Spleen (tissue), 11 donors: ENCODE measurements at regions not wholly inside any gene's neighbourhood (a gene's known extent, or its start where the extent isn't known, plus 50 kb on each side); places are given as distances from the start of the nearest gene placed in this dataset.

ENCODE experiments used
- DNase-seq: peaks from one replicate; pipeline ENCODE4 v3.0.0-alpha.2; 2020
- H3K27ac ChIP-seq, 8 donors: fragments of 200-600 bp; sonication (generic) in 7 of 8; 1 replicate in 4 of 8; 2 replicates in 4 of 8; pipeline versions ENCODE4 v1.5.0 to v1.8.0; 2016 to 2021; ENCODE audit warnings: inconsistent platforms in 4 of 8, mild to moderate bottlenecking in 4 of 8, moderate library complexity in 1 of 8
- H3K27me3 ChIP-seq, 7 donors: fragments of 200-600 bp; sonication (generic) in 6 of 7; replicated peaks in 1 of 7; 1 replicate in 4 of 7; 2 replicates in 3 of 7; pipeline versions ENCODE4 v1.5.0 to v1.8.0; 2016 to 2021; ENCODE audit warnings: inconsistent platforms in 3 of 7, mild to moderate bottlenecking in 1 of 7
- H3K36me3 ChIP-seq, 6 donors: fragments of 200-600 bp; sonication (generic) in 5 of 6; 1 replicate in 4 of 6; 2 replicates in 2 of 6; pipeline versions ENCODE4 v1.5.0 to v1.8.0; 2016 to 2021; ENCODE audit warnings: inconsistent platforms in 2 of 6
- H3K4me1 ChIP-seq, 6 donors: fragments of 200-600 bp; sonication (generic) in 5 of 6; 1 replicate in 3 of 6; 2 replicates in 3 of 6; pipeline versions ENCODE4 v1.5.0 to v1.8.0; 2016 to 2021; ENCODE audit warnings: inconsistent platforms in 3 of 6
- H3K4me3 ChIP-seq, 8 donors: fragments of 200-600 bp; sonication (generic) in 7 of 8; 1 replicate in 4 of 8; 2 replicates in 4 of 8; pipeline versions ENCODE4 v1.5.0 to v1.8.0; 2016 to 2021; ENCODE audit warnings: inconsistent platforms in 4 of 8, mild to moderate bottlenecking in 4 of 8, moderate library complexity in 2 of 8
- H3K9me3 ChIP-seq, 8 donors: fragments of 200-600 bp; sonication (generic) in 7 of 8; 1 replicate in 4 of 8; 2 replicates in 4 of 8; pipeline versions ENCODE4 v1.5.0 to v1.8.0; 2016 to 2021; ENCODE audit warnings: inconsistent platforms in 4 of 8
- CTCF ChIP-seq, 11 experiments: fragments of 200-600 bp in 7 of 11; fragments of 450-650 bp in 4 of 11; sonication (generic) in 4 of 11; IDR thresholded peaks in 8 of 11; conservative IDR thresholded peaks in 3 of 11; 1 replicate in 7 of 11; 2 replicates in 4 of 11; pipeline versions ENCODE4 v1.4.0 to v1.8.0; 2016 to 2021; ENCODE audit warnings: antibody characterized with exemption in 11 of 11, inconsistent platforms in 4 of 11, mild to moderate bottlenecking in 1 of 11
- POLR2A ChIP-seq, 3 donors: fragments of 450-650 bp; IDR thresholded peaks; one replicate each; pipeline ENCODE4 v1.5.1; 2017; ENCODE audit warnings: antibody characterized with exemption in 3 of 3, mild to moderate bottlenecking in 1 of 3
- POLR2AphosphoS5 ChIP-seq, 3 donors: sonication (generic); formaldehyde crosslinking; IDR thresholded peaks; one replicate each; pipeline ENCODE4 v1.5.1; 2017; ENCODE audit warnings: antibody characterized with exemption in 3 of 3
- WGBS, 5 donors: extraction: QIAGEN DNeasy Blood & Tissue Kit in 3 of 5; methylation state at CpG; one replicate each; pipeline versions ENCODE4 v1.1.5 to v1.1.7; 2013 to 2018; 5-methylcytosine and 5-hydroxymethylcytosine counted together
- intact Hi-C: fragments of 100-400 bp; cut with DNase I; formaldehyde crosslinking; loops from one replicate; pipeline ENCODE4 v1.15.0; 2023; ENCODE audit warnings: low total_unique reads
- donor health status: healthy with polysubstance abuse.
- donor health status: DM: no; HTN: no; CAD: no; lungs with moderate emphysema.
- donor health status: DM: no; HTN: no; CAD: no.
- donor health status: Bipolar disorder and iron deficiency.
- donor health status: healthy.
- donor health status: DM: no; HTN: no; CAD: no.
- donor health status: DM: yes; HTN: yes; CAD: no.

- Histone ChIP-seq H3K9me3 (no peaks in the 10 kb centered on the region), H3K36me3 (no peaks in the 10 kb centered on the region), H3K27ac (no peak overlapping the region), H3K4me1 (peaks cover 0 to 14% (median 0%) of the 10 kb centered on the region in 6 donors), H3K4me3 (no peak overlapping the region), H3K27me3 (peaks cover 0 to 3% (median 0%) of the 10 kb centered on the region in 7 donors)
- WGBS, 5 donors, result 89 to 96% (median 93%) methylated on average over 14 to 15 of the region's 15 CpGs
- intact Hi-C loops, result no loop called here
- no peak for DNase-seq
- no peak for TF ChIP-seq POLR2A (IDR thresholded peaks at IDR 0.05)
- no peak for TF ChIP-seq POLR2AphosphoS5 (IDR thresholded peaks at IDR 0.05)
- no peak for TF ChIP-seq CTCF (IDR thresholded peaks at IDR 0.05 in 8 of 11, conservative IDR thresholded peaks at IDR 0.05 in 3 of 11)
Measured at GRCh38 chr10:124174071-124174566, 80.7 kb upstream of the CHST15 start.

GRCh38 chr10:124173298-124173900 lies 80.0 kb upstream of the CHST15 start:
- H3K9me3 ChIP-seq, result no peaks in the 10 kb centered on the region
- no peak overlapping the region for H3K4me3 ChIP-seq
- peaks cover 0 to 14% (median 0%) of the 10 kb centered on the region in 6 donors for H3K4me1 ChIP-seq
- H3K36me3 ChIP-seq, result no peaks in the 10 kb centered on the region
- 87 to 95% (median 91%) methylated on average over 16 of the region's 16 CpGs for WGBS, 5 donors
- H3K27ac ChIP-seq, result no peak overlapping the region
- peaks cover 0 to 3% (median 0%) of the 10 kb centered on the region in 7 donors for H3K27me3 ChIP-seq
- intact Hi-C loops, result no loop called here
- DNase-seq, result no peak
- TF ChIP-seq POLR2A (IDR thresholded peaks at IDR 0.05), result no peak
- no peak for TF ChIP-seq CTCF (IDR thresholded peaks at IDR 0.05 in 8 of 11, conservative IDR thresholded peaks at IDR 0.05 in 3 of 11)
- TF ChIP-seq POLR2AphosphoS5 (IDR thresholded peaks at IDR 0.05), result no peak

GRCh38 chr10:124172181-124172916 lies 79.0 kb upstream of the CHST15 start:
- Histone ChIP-seq H3K4me1 (peaks cover 0 to 14% (median 0%) of the 10 kb centered on the region in 6 donors), H3K9me3 (no peaks in the 10 kb centered on the region), H3K4me3 (no peak overlapping the region), H3K27me3 (peaks cover 0 to 3% (median 0%) of the 10 kb centered on the region in 7 donors), H3K36me3 (no peaks in the 10 kb centered on the region), H3K27ac (peak overlapping the region in 2 of 8 donors; percentile 33 to 57)
- TF ChIP-seq POLR2A (IDR thresholded peaks at IDR 0.05), result no peak
- peak in 1 of 3 donors; percentile 32 for TF ChIP-seq POLR2AphosphoS5 (IDR thresholded peaks at IDR 0.05)
- 76 to 92% (median 84%) methylated on average over 17 to 19 of the region's 19 CpGs for WGBS, 5 donors
- DNase-seq, result no peak
- intact Hi-C loops, result no loop called here

- H3K4me1 ChIP-seq, result peaks cover 0 to 14% (median 0%) of the 10 kb centered on the region in 6 donors
- no peak overlapping the region for H3K4me3 ChIP-seq
- no peak for TF ChIP-seq POLR2AphosphoS5 (IDR thresholded peaks at IDR 0.05)
- no peak for TF ChIP-seq POLR2A (IDR thresholded peaks at IDR 0.05)
- TF ChIP-seq CTCF (IDR thresholded peaks at IDR 0.05 in 8 of 11, conservative IDR thresholded peaks at IDR 0.05 in 3 of 11), result no peak
- no peaks in the 10 kb centered on the region for H3K9me3 ChIP-seq
- H3K27ac ChIP-seq, result no peak overlapping the region
- H3K36me3 ChIP-seq, result no peaks in the 10 kb centered on the region
- peaks cover 0 to 3% (median 0%) of the 10 kb centered on the region in 7 donors for H3K27me3 ChIP-seq
- intact Hi-C loops, result no loop called here
- WGBS, 5 donors, result 83 to 96% (median 92%) methylated on average over 2 of the region's 2 CpGs
- DNase-seq, result no peak
Measured at GRCh38 chr10:124171561-124171960, 78.2 kb upstream of the CHST15 start.
